Superior temporal gyrus (tissue), 1 donor: ENCODE measurements at regions not wholly inside any gene's neighbourhood (a gene's known extent, or its start where the extent isn't known, plus 50 kb on each side); places are given as distances from the start of the nearest gene placed in this dataset.

Experiments used
- DNase-seq: peaks from one replicate; pipeline ENCODE4 v3.0.0-alpha.2; 2016; ENCODE audit errors: extremely low spot score

GRCh38 chr2:19682493-19682892 is 219.3 kb downstream of the TTC32 start:
- no peak for DNase-seq

GRCh38 chr2:19677825-19678518 is 223.8 kb downstream of the TTC32 start:
- no peak for DNase-seq

GRCh38 chr2:19677215-19677777 is 224.5 kb downstream of the TTC32 start:
- DNase-seq, result no peak

GRCh38 chr2:19676770-19677169 is 225.0 kb downstream of the TTC32 start:
- no peak for DNase-seq

- peak; percentile 53 for DNase-seq
Measured at GRCh38 chr2:19675856-19676460, 225.8 kb downstream of the TTC32 start.

GRCh38 chr2:19675003-19675629 is 226.7 kb downstream of the TTC32 start:
- no peak for DNase-seq

- DNase-seq, result no peak
Measured at GRCh38 chr2:19674051-19675002, 227.5 kb downstream of the TTC32 start.

GRCh38 chr2:19673213-19673791 is 228.5 kb downstream of the TTC32 start:
- no peak for DNase-seq

- DNase-seq, result no peak
Measured at GRCh38 chr2:19671916-19672315, 229.9 kb downstream of the TTC32 start.

- no peak for DNase-seq
Measured at GRCh38 chr2:19671311-19671710, 230.5 kb downstream of the TTC32 start.

GRCh38 chr2:19670303-19670702 is 231.5 kb downstream of the TTC32 start:
- no peak for DNase-seq

GRCh38 chr2:19669559-19669958 is 232.2 kb downstream of the TTC32 start:
- DNase-seq, result no peak

- DNase-seq, result no peak
Measured at GRCh38 chr2:19669126-19669525, 232.7 kb downstream of the TTC32 start.

GRCh38 chr2:19667536-19667949 is 234.2 kb downstream of the TTC32 start:
- no peak for DNase-seq

- no peak for DNase-seq
Measured at GRCh38 chr2:19667085-19667484, 234.7 kb downstream of the TTC32 start.

GRCh38 chr2:19664646-19665045 is 237.1 kb downstream of the TTC32 start:
- DNase-seq, result no peak

GRCh38 chr2:19659024-19659792 is 242.6 kb downstream of the TTC32 start:
- DNase-seq, result no peak

GRCh38 chr2:19656011-19656410 is 245.8 kb downstream of the TTC32 start:
- no peak for DNase-seq

GRCh38 chr2:19654310-19655090 is 247.3 kb downstream of the TTC32 start:
- DNase-seq, result no peak

- no peak for DNase-seq
Measured at GRCh38 chr2:19653509-19653908, 248.3 kb downstream of the TTC32 start.
